HFFc6 (cell line): ENCODE measurements at regions not wholly inside any gene's neighbourhood (a gene's known extent, or its start where the extent isn't known, plus 50 kb on each side); places are given as distances from the start of the nearest gene placed in this dataset.

Experiments
- DNase-seq: peaks from one replicate; pipeline ENCODE4 v3.0.0-alpha.2; 2018
- H3K27ac Mint-ChIP-seq: 2 replicates; pipeline ENCODE4 v1.8.0; 2020; ENCODE audit warnings: mild to moderate bottlenecking, mixed read lengths
- H3K27me3 Mint-ChIP-seq: 2 replicates; pipeline ENCODE4 v1.8.0; 2021; ENCODE audit warnings: mild to moderate bottlenecking, moderate library complexity, mixed read lengths; ENCODE audit not compliant: insufficient read depth
- H3K36me3 Mint-ChIP-seq: 2 replicates; pipeline ENCODE4 v1.8.0; 2021; ENCODE audit warnings: low read depth, mixed read lengths
- H3K4me1 Mint-ChIP-seq: 2 replicates; pipeline ENCODE4 v1.8.0; 2020; ENCODE audit warnings: low read depth, mixed read lengths
- H3K4me3 Mint-ChIP-seq: 2 replicates; pipeline ENCODE4 v1.8.0; 2020; ENCODE audit warnings: mild to moderate bottlenecking, moderate library complexity, mixed read lengths
- H3K9me3 Mint-ChIP-seq: 2 replicates; pipeline ENCODE4 v1.8.0; 2020; ENCODE audit warnings: mild to moderate bottlenecking, mixed read lengths
- TF ChIP-seq, protein P1 (sequence below): fragments of 200-600 bp; sonication (generic); IDR thresholded peaks from 2 replicates; pipeline ENCODE4 v1.5.0; 2021; ENCODE audit warnings: antibody characterized with exemption, mild to moderate bottlenecking

DNA sequence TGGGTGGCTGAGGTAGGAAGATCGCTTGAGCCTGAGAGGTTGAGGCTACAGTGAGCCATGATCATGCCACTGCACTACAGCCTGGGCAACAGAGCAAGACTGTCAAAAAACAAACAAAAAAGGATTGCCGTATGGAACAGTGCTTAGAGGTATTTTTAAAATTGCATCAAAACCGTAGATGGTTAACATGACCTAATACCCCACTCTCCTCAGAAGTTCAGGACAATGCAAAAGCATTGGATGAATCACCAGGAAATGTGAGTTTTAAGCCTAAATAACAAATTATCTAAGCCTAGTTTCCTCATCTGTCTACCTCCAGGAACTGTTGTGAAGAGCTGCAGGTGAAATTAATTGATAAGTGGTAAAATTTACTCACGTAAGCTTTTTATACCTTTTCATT, 123.8 kb upstream of the ID4 start:
- TF ChIP-seq, protein P1, sequence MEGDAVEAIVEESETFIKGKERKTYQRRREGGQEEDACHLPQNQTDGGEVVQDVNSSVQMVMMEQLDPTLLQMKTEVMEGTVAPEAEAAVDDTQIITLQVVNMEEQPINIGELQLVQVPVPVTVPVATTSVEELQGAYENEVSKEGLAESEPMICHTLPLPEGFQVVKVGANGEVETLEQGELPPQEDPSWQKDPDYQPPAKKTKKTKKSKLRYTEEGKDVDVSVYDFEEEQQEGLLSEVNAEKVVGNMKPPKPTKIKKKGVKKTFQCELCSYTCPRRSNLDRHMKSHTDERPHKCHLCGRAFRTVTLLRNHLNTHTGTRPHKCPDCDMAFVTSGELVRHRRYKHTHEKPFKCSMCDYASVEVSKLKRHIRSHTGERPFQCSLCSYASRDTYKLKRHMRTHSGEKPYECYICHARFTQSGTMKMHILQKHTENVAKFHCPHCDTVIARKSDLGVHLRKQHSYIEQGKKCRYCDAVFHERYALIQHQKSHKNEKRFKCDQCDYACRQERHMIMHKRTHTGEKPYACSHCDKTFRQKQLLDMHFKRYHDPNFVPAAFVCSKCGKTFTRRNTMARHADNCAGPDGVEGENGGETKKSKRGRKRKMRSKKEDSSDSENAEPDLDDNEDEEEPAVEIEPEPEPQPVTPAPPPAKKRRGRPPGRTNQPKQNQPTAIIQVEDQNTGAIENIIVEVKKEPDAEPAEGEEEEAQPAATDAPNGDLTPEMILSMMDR = no peak
- Mint-ChIP-seq H3K4me1 (0 out of 2 replicates have a peak, but pooled peaks cover 4% of the 10 kb centered on the region), H3K36me3 (no peaks in the 10 kb centered on the region), H3K27me3 (no peaks in the 10 kb centered on the region; the same call in 1 of the 2 replicates), H3K4me3 (no peak overlapping the region), H3K27ac (no peak overlapping the region), H3K9me3 (no peaks in the 10 kb centered on the region)
- no peak for DNase-seq

DNA sequence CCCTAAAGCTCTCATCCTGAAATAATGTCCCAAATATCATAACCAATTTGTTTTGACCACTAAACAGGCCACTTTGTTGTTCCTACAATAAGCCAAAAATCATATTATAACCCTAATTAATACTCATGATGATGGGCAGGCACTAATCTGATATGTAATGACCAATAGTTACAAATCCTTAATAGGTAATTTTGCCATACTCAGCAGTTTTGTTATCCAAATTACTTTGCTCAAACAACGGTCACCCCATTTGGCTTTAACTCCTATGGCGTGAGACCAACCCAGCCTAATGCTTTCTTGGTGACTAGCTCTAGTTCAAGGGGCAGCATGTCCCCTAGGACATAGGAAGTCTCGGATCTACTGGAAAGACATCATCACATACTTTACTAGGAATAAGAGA, 123.2 kb upstream of the ID4 start:
- Mint-ChIP-seq H3K4me1 (peaks cover 8% of the 10 kb centered on the region), H3K36me3 (no peaks in the 10 kb centered on the region), H3K4me3 (no peak overlapping the region), H3K27me3 (no peaks in the 10 kb centered on the region; the same call in 1 of the 2 replicates), H3K27ac (no peak overlapping the region), H3K9me3 (no peaks in the 10 kb centered on the region)
- TF ChIP-seq, protein P1 = no peak
- DNase-seq = no peak

DNA sequence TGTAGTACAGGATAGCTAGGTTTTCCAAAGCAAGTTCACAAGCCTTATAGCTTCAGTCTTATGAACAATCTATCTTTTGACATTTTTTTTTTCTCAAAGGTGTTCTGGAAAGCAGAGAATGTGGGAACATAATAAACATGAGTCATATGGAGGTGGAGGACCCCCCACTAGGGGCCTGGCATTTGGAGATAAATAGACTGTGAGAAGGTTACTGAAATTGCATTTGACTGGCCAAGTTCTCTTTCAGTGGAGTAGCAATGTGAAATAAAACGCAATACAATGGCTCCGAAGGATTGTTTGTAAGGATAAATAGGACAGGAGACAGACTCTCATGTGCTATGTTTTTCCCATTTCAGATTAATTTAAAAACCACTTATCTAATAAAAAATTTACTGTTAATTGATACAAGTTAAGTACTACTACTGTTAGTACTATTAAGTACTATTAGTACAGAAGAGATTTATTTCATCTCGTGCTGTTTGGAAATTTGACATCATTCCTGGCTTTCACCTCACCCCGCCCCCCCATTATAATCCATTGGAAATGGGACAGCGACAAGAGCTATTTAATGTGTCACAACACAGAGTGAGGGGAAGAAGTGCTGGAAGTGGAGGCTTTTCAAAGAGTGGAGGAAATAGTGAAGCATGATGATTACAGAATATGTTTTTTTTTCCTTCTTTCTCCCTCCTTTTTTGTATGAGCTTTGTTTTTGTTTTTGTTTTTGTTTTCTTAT, 122.6 kb upstream of the ID4 start:
- Mint-ChIP-seq H3K27me3 (no peaks in the 10 kb centered on the region; the same call in 1 of the 2 replicates), H3K4me3 (no peak overlapping the region), H3K9me3 (no peaks in the 10 kb centered on the region), H3K36me3 (no peaks in the 10 kb centered on the region), H3K4me1 (peaks cover 14% of the 10 kb centered on the region), H3K27ac (no peak overlapping the region)
- TF ChIP-seq, protein P1 = no peak
- no peak for DNase-seq

DNA sequence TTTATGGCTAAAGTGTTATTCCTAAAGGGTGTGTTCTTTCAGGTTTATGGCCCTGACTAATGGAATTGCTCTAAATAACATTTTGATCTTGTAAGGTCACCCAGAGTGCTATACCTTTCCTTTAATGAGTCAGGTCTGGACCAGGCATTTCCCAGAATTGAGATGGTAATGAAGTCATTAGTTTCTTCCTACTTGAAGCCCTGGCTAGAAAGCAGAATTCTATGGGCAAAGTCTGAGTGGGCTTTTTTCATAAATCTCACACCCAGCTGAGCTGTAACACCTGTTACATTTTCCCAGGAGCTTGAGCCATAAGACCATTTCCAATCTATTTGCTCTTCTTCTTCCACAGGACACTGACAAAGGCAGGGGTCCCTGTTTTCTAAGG, 122.0 kb upstream of the ID4 start:
- Mint-ChIP-seq H3K4me3 (no peak overlapping the region), H3K27me3 (no peaks in the 10 kb centered on the region; the same call in 1 of the 2 replicates), H3K9me3 (no peaks in the 10 kb centered on the region), H3K36me3 (no peaks in the 10 kb centered on the region), H3K4me1 (peaks cover 19% of the 10 kb centered on the region), H3K27ac (no peak overlapping the region)
- no peak for DNase-seq
- TF ChIP-seq, protein P1 = no peak

DNA sequence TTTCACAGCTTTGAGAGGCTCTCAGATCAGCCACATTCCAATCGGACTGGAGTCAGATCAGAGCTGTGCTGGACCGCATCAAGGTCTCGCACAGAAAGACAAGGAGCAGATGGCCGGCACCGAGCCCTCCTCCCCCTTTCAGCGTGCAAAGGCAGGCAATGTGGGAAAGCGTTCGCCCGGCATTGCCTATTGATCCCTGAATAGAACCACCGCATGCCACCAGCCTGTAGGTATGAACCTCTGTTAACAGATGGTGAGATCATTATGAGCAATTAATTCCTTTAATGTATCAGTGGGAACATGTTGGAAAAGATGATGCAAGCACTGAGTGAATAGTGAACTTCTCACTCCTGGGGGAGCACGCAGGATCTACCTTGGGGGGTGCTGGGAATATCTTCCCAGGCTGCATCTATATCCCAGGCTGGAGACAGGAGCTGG, 117.5 kb upstream of the ID4 start:
- H3K27ac Mint-ChIP-seq = peak overlapping the region; percentile 50
- TF ChIP-seq, protein P1 = no peak

More for the DNA sequence above, 117.5 kb upstream of the ID4 start:
- peak overlapping the region; percentile 79 for H3K4me3 Mint-ChIP-seq
- no peaks in the 10 kb centered on the region for H3K27me3 Mint-ChIP-seq
- H3K36me3 Mint-ChIP-seq = no peaks in the 10 kb centered on the region
- DNase-seq = peak; percentile 69
- H3K9me3 Mint-ChIP-seq = no peaks in the 10 kb centered on the region
- peaks cover 43% of the 10 kb centered on the region for H3K4me1 Mint-ChIP-seq
